Pancreas (tissue), 10 donors: ENCODE measurements at regions not wholly inside any gene's neighbourhood (a gene's known extent, or its start where the extent isn't known, plus 50 kb on each side); places are given as distances from the start of the nearest gene placed in this dataset.

Experiments
- ATAC-seq, 4 donors: fragments of 200-7000 bp; cut with Tn5 transposase; one replicate each; pipeline versions ENCODE4 v1.8.0 to v1.9.1; 2020; ENCODE audit warnings: mild to moderate bottlenecking in 4 of 4, moderate library complexity in 4 of 4
- DNase-seq, 6 donors: peaks; one replicate each; pipeline ENCODE4 v3.0.0-alpha.2; 2020
- FAIRE-seq: peaks from 2 replicates; lab custom pipeline; 2012; peaks lifted over from hg19 to GRCh38; lab: Jason Lieb, UNC
- H3K27ac ChIP-seq, 4 donors: fragments of 200-600 bp; sonication (generic); 1 replicate in 3 of 4; 2 replicates in 1 of 4; pipeline versions ENCODE4 v1.5.0 to v1.8.0; 2020
- H3K27me3 ChIP-seq, 4 donors: fragments of 200-600 bp; one replicate each; pipeline ENCODE4 v1.8.0; 2021
- H3K36me3 ChIP-seq, 3 donors: fragments of 200-600 bp; sonication (generic) in 1 of 3; one replicate each; pipeline versions ENCODE4 v1.5.0 to v1.8.0; 2020 to 2021
- H3K4me1 ChIP-seq, 3 donors: fragments of 200-600 bp; one replicate each; pipeline ENCODE4 v1.8.0; 2021
- H3K4me3 ChIP-seq, 4 donors: fragments of 200-600 bp; sonication (generic) in 2 of 4; one replicate each; pipeline versions ENCODE4 v1.5.0 to v1.8.0; 2020 to 2021
- H3K9me3 ChIP-seq, 4 donors: fragments of 200-600 bp; one replicate each; pipeline ENCODE4 v1.8.0; 2021
- WGBS, 2 donors: extraction: QIAGEN DNeasy Blood & Tissue Kit; methylation state at CpG; one replicate each; pipeline ENCODE4 v1.1.7; 2013; 5-methylcytosine and 5-hydroxymethylcytosine counted together
- intact Hi-C, 3 donors: fragments of 100-400 bp; cut with DNase I; formaldehyde crosslinking; loops; one replicate each; pipeline versions ENCODE4 v1.11.1 to v1.14.2; 2022
- TF ChIP-seq, protein P1 (sequence below), 4 donors: fragments of 200-600 bp; sonication (generic) in 3 of 4; IDR thresholded peaks; one replicate each; pipeline versions ENCODE4 v1.5.0 to v1.8.0; 2021; ENCODE audit warnings: antibody characterized with exemption in 4 of 4
- donor health status: healthy with polysubstance abuse.
- donor health status: DM: no; HTN: no; CAD: no; lungs with moderate emphysema.
- donor health status: DM: no; HTN: no; CAD: no.
- donor health status: control.
- donor health status: control.
- donor health status: Bipolar disorder and iron deficiency.
- donor health status: DM: yes; HTN: yes; CAD: no.
- donor health status: DM: no; HTN: no; CAD: no.
- donor health status: DM: no; HTN: no; CAD: no.
- donor health status: DM: yes; HTN: yes; CAD: no.

- no peak for FAIRE-seq
- WGBS, 2 donors = 53 to 72% methylated on average over 6 of the region's 6 CpGs
- no peak for ATAC-seq
Observed at GRCh38 chr1:29782846-29783507, 546.7 kb downstream of the PTPRU start.

GRCh38 chr1:29779146-29779545 is 542.8 kb downstream of the PTPRU start:
- TF ChIP-seq, protein P1, sequence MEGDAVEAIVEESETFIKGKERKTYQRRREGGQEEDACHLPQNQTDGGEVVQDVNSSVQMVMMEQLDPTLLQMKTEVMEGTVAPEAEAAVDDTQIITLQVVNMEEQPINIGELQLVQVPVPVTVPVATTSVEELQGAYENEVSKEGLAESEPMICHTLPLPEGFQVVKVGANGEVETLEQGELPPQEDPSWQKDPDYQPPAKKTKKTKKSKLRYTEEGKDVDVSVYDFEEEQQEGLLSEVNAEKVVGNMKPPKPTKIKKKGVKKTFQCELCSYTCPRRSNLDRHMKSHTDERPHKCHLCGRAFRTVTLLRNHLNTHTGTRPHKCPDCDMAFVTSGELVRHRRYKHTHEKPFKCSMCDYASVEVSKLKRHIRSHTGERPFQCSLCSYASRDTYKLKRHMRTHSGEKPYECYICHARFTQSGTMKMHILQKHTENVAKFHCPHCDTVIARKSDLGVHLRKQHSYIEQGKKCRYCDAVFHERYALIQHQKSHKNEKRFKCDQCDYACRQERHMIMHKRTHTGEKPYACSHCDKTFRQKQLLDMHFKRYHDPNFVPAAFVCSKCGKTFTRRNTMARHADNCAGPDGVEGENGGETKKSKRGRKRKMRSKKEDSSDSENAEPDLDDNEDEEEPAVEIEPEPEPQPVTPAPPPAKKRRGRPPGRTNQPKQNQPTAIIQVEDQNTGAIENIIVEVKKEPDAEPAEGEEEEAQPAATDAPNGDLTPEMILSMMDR (IDR thresholded peaks at IDR 0.05) = no peak
- intact Hi-C loops = no loop called here
- H3K9me3 ChIP-seq = no peaks in the 10 kb centered on the region
- ATAC-seq (no peak), FAIRE-seq (no peak), DNase-seq (no peak)
- no peak overlapping the region for H3K4me3 ChIP-seq
- H3K27me3 ChIP-seq = peaks cover 0 to 7% (median 0%) of the 10 kb centered on the region in 4 donors
- H3K27ac ChIP-seq = no peak overlapping the region
- H3K36me3 ChIP-seq = no peaks in the 10 kb centered on the region
- H3K4me1 ChIP-seq = no peaks in the 10 kb centered on the region
- WGBS, 2 donors = 68 to 80% methylated on average over 5 of the region's 5 CpGs

More at GRCh38 chr1:29782846-29783507, 546.7 kb downstream of the PTPRU start:
- intact Hi-C loops = no loop called here
- no peak overlapping the region for H3K27ac ChIP-seq
- DNase-seq = no peak
- no peak overlapping the region for H3K4me3 ChIP-seq
- TF ChIP-seq, protein P1 (IDR thresholded peaks at IDR 0.05) = no peak
- H3K36me3 ChIP-seq = no peaks in the 10 kb centered on the region
- no peaks in the 10 kb centered on the region for H3K9me3 ChIP-seq
- H3K27me3 ChIP-seq = peaks cover 0 to 14% (median 0%) of the 10 kb centered on the region in 4 donors
- no peaks in the 10 kb centered on the region for H3K4me1 ChIP-seq

- TF ChIP-seq, protein P1 (IDR thresholded peaks at IDR 0.05) = no peak
- WGBS, 2 donors = 79 to 86% methylated on average over 2 of the region's 2 CpGs
- Histone ChIP-seq H3K4me1 (no peaks in the 10 kb centered on the region), H3K27ac (no peak overlapping the region), H3K36me3 (no peaks in the 10 kb centered on the region), H3K4me3 (no peak overlapping the region), H3K9me3 (no peaks in the 10 kb centered on the region), H3K27me3 (peaks cover 0 to 7% (median 0%) of the 10 kb centered on the region in 4 donors)
- no peak for FAIRE-seq
- intact Hi-C loops = no loop called here
- no peak for ATAC-seq
- no peak for DNase-seq
Observed at GRCh38 chr1:29777522-29777921, 541.2 kb downstream of the PTPRU start.

DNA sequence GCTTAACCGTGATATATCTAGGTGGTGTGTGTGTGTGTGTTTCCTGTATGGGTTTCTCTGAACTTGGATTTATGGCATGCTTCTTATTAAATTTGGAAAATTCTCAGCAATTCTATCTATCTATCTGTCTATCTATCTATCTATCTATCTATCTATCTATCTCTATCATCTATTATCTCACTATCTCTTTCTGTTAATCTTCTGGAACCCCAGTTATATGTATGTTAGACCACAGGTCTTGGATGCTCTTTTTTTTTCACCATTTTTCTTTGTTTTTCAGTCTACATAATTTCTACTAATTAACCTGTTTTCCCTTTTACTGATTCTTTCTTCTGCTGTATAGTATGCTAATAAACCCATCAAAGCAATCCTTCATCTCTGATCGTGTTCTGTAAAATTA is 538.0 kb downstream of the PTPRU start:
- Histone ChIP-seq H3K4me3 (no peak overlapping the region), H3K27ac (no peak overlapping the region), H3K9me3 (no peaks in the 10 kb centered on the region), H3K36me3 (no peaks in the 10 kb centered on the region), H3K27me3 (peaks cover 0 to 3% (median 0%) of the 10 kb centered on the region in 4 donors), H3K4me1 (no peaks in the 10 kb centered on the region)
- intact Hi-C loops = no loop called here
- FAIRE-seq (no peak), DNase-seq (no peak), ATAC-seq (no peak)
- WGBS, 2 donors = 79 to 89% methylated on average over 2 of the region's 2 CpGs
- TF ChIP-seq, protein P1 (IDR thresholded peaks at IDR 0.05) = no peak

DNA sequence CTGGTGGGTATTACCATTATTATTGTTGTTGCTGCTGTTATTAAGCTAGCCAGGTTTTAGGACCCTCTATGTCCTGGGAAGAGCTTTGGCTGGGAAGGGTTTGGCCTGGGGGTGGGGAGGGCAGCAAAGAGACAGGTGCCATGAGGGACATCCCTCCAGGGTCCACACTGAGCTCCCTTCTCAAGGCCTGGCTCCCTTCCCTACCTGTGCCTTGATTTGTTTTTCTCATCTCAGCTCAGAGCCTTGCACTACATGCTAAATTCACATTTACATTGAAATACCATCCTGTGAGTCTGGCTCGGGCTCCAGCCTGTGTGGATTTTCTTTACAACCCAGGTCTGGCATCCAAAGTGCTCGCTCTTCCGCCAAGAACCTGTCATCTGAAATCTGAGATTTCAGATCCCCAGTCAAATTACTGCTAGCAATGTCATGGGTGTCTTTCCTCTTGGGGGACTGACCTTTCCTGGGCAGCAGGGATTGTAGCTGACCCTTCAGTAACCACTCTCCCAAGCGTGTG is 536.3 kb downstream of the PTPRU start:
- intact Hi-C loops = no loop called here
- H3K4me3 ChIP-seq = no peak overlapping the region
- FAIRE-seq (no peak), ATAC-seq (no peak), DNase-seq (no peak)
- no peaks in the 10 kb centered on the region for H3K4me1 ChIP-seq
- 50 to 61% methylated on average over 4 of the region's 4 CpGs for WGBS, 2 donors
- TF ChIP-seq, protein P1 (IDR thresholded peaks at IDR 0.05) = no peak
- no peak overlapping the region for H3K27ac ChIP-seq
- H3K27me3 ChIP-seq = no peaks in the 10 kb centered on the region
- no peaks in the 10 kb centered on the region for H3K36me3 ChIP-seq
- no peaks in the 10 kb centered on the region for H3K9me3 ChIP-seq
